IMR-90 (cell line): ENCODE measurements at regions not wholly inside any gene's neighbourhood (a gene's known extent, or its start where the extent isn't known, plus 50 kb on each side); places are given as distances from the start of the nearest gene placed in this dataset.

Experiments
- ATAC-seq: fragments of 200-7000 bp; cut with Tn5 transposase; 2 replicates; pipeline ENCODE4 v1.9.1; 2020; ENCODE audit warnings: low read depth, mild to moderate bottlenecking, moderate library complexity
- BruUV-seq: library from RNA; stranded (reverse); fragments of 400-500 nt; replicated peaks from 2 replicates; lab custom pipeline; 2021; lab: Mats Ljungman, UMichigan
- CTCF ChIA-PET: fragments of 300-600 bp; formaldehyde crosslinking; extraction: SDS; loops from one replicate; lab custom pipeline; 2021; ENCODE audit warnings: antibody characterized with exemption; lab: Yijun Ruan, JAX
- POLR2A ChIA-PET: fragments of 300-600 bp; sonication (Branson Sonifier 250); formaldehyde crosslinking; loops from one replicate; lab custom pipeline; 2022; ENCODE audit warnings: antibody characterized with exemption; ENCODE audit not compliant: unreplicated experiment; lab: Charles Lee
- DNase-seq: peaks from one replicate; pipeline ENCODE4 v3.0.0; 2013
- H2AFZ ChIP-seq: replicated peaks from 2 replicates; pipeline ENCODE3; 2013; ENCODE audit warnings: low read length, mild to moderate bottlenecking; ENCODE audit not compliant: poor library complexity
- H2AK5ac ChIP-seq: 2 replicates; pipeline ENCODE4 v1.6.1; 2013; ENCODE audit warnings: low read depth, low read length, inconsistent platforms
- H2AK9ac ChIP-seq: replicated peaks from 2 replicates; pipeline ENCODE3; 2013; ENCODE audit warnings: mild to moderate bottlenecking, low read depth, low read length, moderate library complexity; ENCODE audit not compliant: poor library complexity
- H2BK120ac ChIP-seq: 2 replicates; pipeline ENCODE4 v1.6.1; 2013; ENCODE audit warnings: low read depth, low read length, inconsistent platforms
- H2BK15ac ChIP-seq: 3 replicates; pipeline ENCODE4 v1.6.1; 2013; ENCODE audit warnings: low read depth, low read length, inconsistent platforms
- H2BK20ac ChIP-seq: 2 replicates; pipeline ENCODE4 v1.6.1; 2013; ENCODE audit warnings: low read depth, mild to moderate bottlenecking, inconsistent platforms, low read length, moderate library complexity
- H2BK5ac ChIP-seq: 2 replicates; pipeline ENCODE4 v1.6.1; 2013; ENCODE audit warnings: mild to moderate bottlenecking, low read depth, low read length, inconsistent platforms; ENCODE audit not compliant: poor library complexity, severe bottlenecking
- H3K14ac ChIP-seq: replicated peaks from 2 replicates; pipeline ENCODE4 v1.6.1; 2013; ENCODE audit warnings: low read depth, low read length, inconsistent platforms
- H3K18ac ChIP-seq: 2 replicates; pipeline ENCODE4 v1.6.1; 2013; ENCODE audit warnings: low read depth, low read length, control low read depth
- H3K23ac ChIP-seq: 2 replicates; pipeline ENCODE4 v1.6.1; 2013; ENCODE audit warnings: low read depth, low read length, inconsistent platforms
- H3K27ac ChIP-seq: 2 replicates; pipeline ENCODE4 v1.5.1; 2013; ENCODE audit warnings: mild to moderate bottlenecking, control low read depth, low read length; ENCODE audit not compliant: insufficient read depth
- H3K27me3 ChIP-seq: 2 replicates; pipeline ENCODE4 v1.6.1; 2013; ENCODE audit warnings: low read length; ENCODE audit not compliant: control insufficient read depth, insufficient read depth
- H3K36me3 ChIP-seq: 2 replicates; pipeline ENCODE4 v1.6.1; 2013; ENCODE audit warnings: low read length, mixed read lengths; ENCODE audit not compliant: control insufficient read depth, insufficient read depth
- H3K4ac ChIP-seq: 2 replicates; pipeline ENCODE4 v1.6.1; 2013; ENCODE audit warnings: low read depth, low read length, inconsistent platforms
- H3K4me1 ChIP-seq: 2 replicates; pipeline ENCODE4 v1.6.1; 2013; ENCODE audit warnings: low read length, mixed read lengths; ENCODE audit not compliant: control insufficient read depth, insufficient read depth
- H3K4me2 ChIP-seq: 2 replicates; pipeline ENCODE4 v1.6.1; 2013; ENCODE audit warnings: low read depth, mild to moderate bottlenecking, control low read depth, low read length, moderate library complexity
- H3K4me3 ChIP-seq: 2 replicates; pipeline ENCODE4 v1.5.1; 2013; ENCODE audit warnings: low read depth, mild to moderate bottlenecking, control low read depth, low read length, moderate library complexity; ENCODE audit not compliant: insufficient read depth
- H3K56ac ChIP-seq: 2 replicates; pipeline ENCODE4 v1.6.1; 2013; ENCODE audit warnings: low read length, inconsistent platforms; ENCODE audit not compliant: insufficient read depth; ENCODE audit errors: extremely low read depth
- H3K79me1 ChIP-seq, 2 experiments: 2 replicates each; pipeline ENCODE4 v1.6.1; 2013; ENCODE audit warnings: low read length in 2 of 2, inconsistent platforms in 1 of 2, low read depth in 1 of 2
- H3K9ac ChIP-seq: 2 replicates; pipeline ENCODE4 v1.6.1; 2013; ENCODE audit warnings: low read depth, low read length, control low read depth
- H3K9me1 ChIP-seq: 2 replicates; pipeline ENCODE4 v1.6.1; 2013; ENCODE audit warnings: low read length, inconsistent platforms; ENCODE audit not compliant: insufficient read depth
- H3K9me3 ChIP-seq: 2 replicates; pipeline ENCODE4 v1.6.1; 2013; ENCODE audit warnings: low read length; ENCODE audit not compliant: control insufficient read depth, insufficient read depth
- H4K20me1 ChIP-seq: 2 replicates; pipeline ENCODE4 v1.6.1; 2013; ENCODE audit warnings: low read length, inconsistent platforms; ENCODE audit not compliant: insufficient read depth
- H4K5ac ChIP-seq: 2 replicates; pipeline ENCODE4 v1.6.1; 2013; ENCODE audit warnings: mild to moderate bottlenecking, low read depth, low read length, control low read depth
- H4K8ac ChIP-seq, 2 experiments: 2 replicates each; pipeline ENCODE4 v1.6.1; 2013; ENCODE audit warnings: low read depth in 2 of 2, low read length in 2 of 2, control low read depth in 1 of 2, inconsistent platforms in 1 of 2
- H4K91ac ChIP-seq: 2 replicates; pipeline ENCODE4 v1.6.1; 2013; ENCODE audit warnings: low read depth, low read length, inconsistent platforms; ENCODE audit not compliant: insufficient read depth
- BHLHE40 ChIP-seq: fragments of 150-350 bp; IDR thresholded peaks from 2 replicates; pipeline ENCODE4 v1.6.1; 2016; ENCODE audit warnings: mild to moderate bottlenecking, low read depth, low read length
- CHD1 ChIP-seq: IDR thresholded peaks from 2 replicates; pipeline ENCODE4 v1.6.1; 2012; ENCODE audit warnings: low read depth, low read length, improper control_type of control experiment
- MAFK ChIP-seq: IDR thresholded peaks from 2 replicates; pipeline ENCODE4 v1.6.1; 2012; ENCODE audit warnings: low read depth, low read length, improper control_type of control experiment
- MAZ ChIP-seq: IDR thresholded peaks from 2 replicates; pipeline ENCODE4 v1.6.1; 2012; ENCODE audit warnings: low read depth, mild to moderate bottlenecking, low read length, improper control_type of control experiment, moderate library complexity, borderline replicate concordance
- MXI1 ChIP-seq: IDR thresholded peaks from 2 replicates; pipeline ENCODE4 v1.6.1; 2012; ENCODE audit warnings: low read depth, mild to moderate bottlenecking, low read length, moderate library complexity, borderline replicate concordance
- NFE2L2 ChIP-seq: fragments of 150-350 bp; IDR thresholded peaks from 2 replicates; pipeline ENCODE4 v1.6.1; 2016; ENCODE audit warnings: low read depth, mild to moderate bottlenecking, low read length
- RAD21 ChIP-seq: IDR thresholded peaks from 2 replicates; pipeline ENCODE4 v1.6.1; 2012; ENCODE audit warnings: low read length, improper control_type of control experiment
- SMC3 ChIP-seq: fragments of 150-350 bp; IDR thresholded peaks from 2 replicates; pipeline ENCODE4 v1.6.1; 2016; ENCODE audit warnings: low read depth, mild to moderate bottlenecking, antibody characterized with exemption, low read length, moderate library complexity
- USF2 ChIP-seq: fragments of 150-350 bp; IDR thresholded peaks from 2 replicates; pipeline ENCODE4 v1.6.1; 2017; ENCODE audit warnings: mild to moderate bottlenecking, antibody characterized with exemption, low read length, low read depth
- WGBS, 2 experiments: methylation state at CpG; one replicate each; pipeline versions ENCODE4 v1.1.5 to v1.1.7; 2013; ENCODE audit warnings: missing lambda C conversion rate in 2 of 2; ENCODE audit not compliant: insufficient read length in 1 of 2; ENCODE audit errors: extremely low coverage in 2 of 2; 5-methylcytosine and 5-hydroxymethylcytosine counted together
- dilution Hi-C: fragments of 300-500 bp; cut with HindIII; formaldehyde crosslinking; loops from one replicate; pipeline ENCODE4 v1.14.3; 2018; ENCODE audit warnings: low sequenced_read_pairs; ENCODE audit not compliant: unreplicated experiment
- in situ Hi-C: fragments of 300-500 bp; cut with MboI; formaldehyde crosslinking; loops from 3 replicates; pipeline ENCODE4 v1.14.3; 2019; ENCODE audit warnings: low sequenced_read_pairs, inconsistent platforms, mixed read lengths
- intact Hi-C: fragments of 100-400 bp; cut with micrococcal nuclease; formaldehyde crosslinking; loops from 2 replicates; pipeline ENCODE4 v1.10.0; 2022

- no peak for ATAC-seq
- intact Hi-C loops, result no loop called here
- WGBS, 2 experiments, result 17% methylated on average over 1 of the region's 3 CpGs; no CpG with 5 or more reads in 1 of the 2 experiments
Observed at GRCh38 chr9:124102363-124102762, 90.8 kb downstream of the LHX2 start.

More at GRCh38 chr9:124102363-124102762, 90.8 kb downstream of the LHX2 start:
- dilution Hi-C loops, result no loop called here
- Histone ChIP-seq H2BK20ac (no peak overlapping the region), H4K91ac (no peak overlapping the region), H3K9ac (no peak overlapping the region), H4K5ac (no peak overlapping the region), H3K4me2 (no peak overlapping the region), H3K79me1 (no peaks in the 10 kb centered on the region), H3K36me3 (no peaks in the 10 kb centered on the region), H2AFZ (no peak overlapping the region), H3K27ac (no peak overlapping the region), H2AK9ac (no peak overlapping the region), H2BK15ac (no peak overlapping the region), H3K9me3 (no peaks in the 10 kb centered on the region), H2BK5ac (no peak overlapping the region), H2AK5ac (no peak overlapping the region), H3K4ac (no peak overlapping the region), H3K9me1 (peaks cover 2% of the 10 kb centered on the region), H3K56ac (no peak overlapping the region), H3K4me3 (no peak overlapping the region), H2BK120ac (no peak overlapping the region), H3K4me1 (no peaks in the 10 kb centered on the region), H3K23ac (no peak overlapping the region), H3K14ac (no peak overlapping the region), H3K18ac (no peak overlapping the region), H3K27me3 (peaks cover 56% of the 10 kb centered on the region), H4K20me1 (0 out of 2 replicates have a peak, but pooled peaks cover 6% of the 10 kb centered on the region), H4K8ac (no peak overlapping the region)
- in situ Hi-C loops, result no loop called here
- no TSS peak for BruUV-seq
- no peak for DNase-seq
- POLR2A ChIA-PET, result no interaction called here
- CTCF ChIA-PET, result no interaction called here
- TF ChIP-seq MAZ (no peak), USF2 (no peak), SMC3 (no peak), RAD21 (no peak), CHD1 (no peak), MAFK (no peak), BHLHE40 (no peak), NFE2L2 (no peak), MXI1 (no peak)
